GM21723 (cell line): ENCODE measurements at regions not wholly inside any gene's neighbourhood (a gene's known extent, or its start where the extent isn't known, plus 50 kb on each side); places are given as distances from the start of the nearest gene placed in this dataset.
"Not testable (repeated sequence)": the region's sequence is repeated elsewhere in the genome, so short reads cannot be mapped to it uniquely, and the experiment has no call there.

Experiments used
- ATAC-seq: cut with Tn5 transposase; IDR thresholded peaks from one replicate; pipeline ENCODE4 v1.9.1; 2021; ENCODE audit warnings: mild to moderate bottlenecking, moderate library complexity; ENCODE audit not compliant: unreplicated experiment

- ATAC-seq: not testable (repeated sequence)
These were observed 52.8 kb downstream of the FOXD4L6 start for GRCh38 chr9:41075671-41076070.

- peak; percentile 81 for ATAC-seq
These were observed 54.0 kb downstream of the FOXD4L6 start for GRCh38 chr9:41074356-41074942.

GRCh38 chr9:41073471-41074243, 54.8 kb downstream of the FOXD4L6 start:
- peak; percentile 17 for ATAC-seq

- peak; percentile 70 for ATAC-seq
These were observed 64.2 kb downstream of the FOXD4L6 start for GRCh38 chr9:41064125-41064795.

GRCh38 chr9:41063243-41063642, 65.2 kb downstream of the FOXD4L6 start:
- ATAC-seq: not testable (repeated sequence)

GRCh38 chr9:41059603-41060002, 68.9 kb downstream of the FOXD4L6 start:
- not testable (repeated sequence) for ATAC-seq

- ATAC-seq: peak; percentile 77
These were observed 74.7 kb downstream of the FOXD4L6 start for GRCh38 chr9:41053666-41054363.

GRCh38 chr9:41048672-41049071, 79.8 kb downstream of the FOXD4L6 start:
- ATAC-seq: not testable (repeated sequence)

- not testable (repeated sequence) for ATAC-seq
These were observed 80.7 kb downstream of the FOXD4L6 start for GRCh38 chr9:41047792-41048191.

GRCh38 chr9:41044930-41045329, 83.6 kb downstream of the FOXD4L6 start:
- not testable (repeated sequence) for ATAC-seq

GRCh38 chr9:41043433-41043832, 85.0 kb downstream of the FOXD4L6 start:
- not testable (repeated sequence) for ATAC-seq

GRCh38 chr9:41042111-41042510, 86.4 kb downstream of the FOXD4L6 start:
- ATAC-seq: not testable (repeated sequence)

- not testable (repeated sequence) for ATAC-seq
These were observed 87.7 kb downstream of the FOXD4L6 start for GRCh38 chr9:41040705-41041342.

- not testable (repeated sequence) for ATAC-seq
These were observed 93.2 kb downstream of the FOXD4L6 start for GRCh38 chr9:41035276-41035675.

GRCh38 chr9:41034699-41035197, 93.7 kb downstream of the FOXD4L6 start:
- ATAC-seq: not testable (repeated sequence)

GRCh38 chr9:41033877-41034276, 94.6 kb downstream of the FOXD4L6 start:
- not testable (repeated sequence) for ATAC-seq

GRCh38 chr9:41033360-41033759, 95.1 kb downstream of the FOXD4L6 start:
- ATAC-seq: not testable (repeated sequence)

- not testable (repeated sequence) for ATAC-seq
These were observed 101.4 kb downstream of the FOXD4L6 start for GRCh38 chr9:41026912-41027676.

GRCh38 chr9:41022365-41022764, 106.1 kb downstream of the FOXD4L6 start:
- ATAC-seq: not testable (repeated sequence)
